ENCODE measurements at regions not wholly inside any gene's neighbourhood (a gene's known extent, or its start where the extent isn't known, plus 50 kb on each side); places are given as distances from the start of the nearest gene placed in this dataset.
"Not testable (repeated sequence)": the region's sequence is repeated elsewhere in the genome, so short reads cannot be mapped to it uniquely, and the experiment has no call there.

DNA sequence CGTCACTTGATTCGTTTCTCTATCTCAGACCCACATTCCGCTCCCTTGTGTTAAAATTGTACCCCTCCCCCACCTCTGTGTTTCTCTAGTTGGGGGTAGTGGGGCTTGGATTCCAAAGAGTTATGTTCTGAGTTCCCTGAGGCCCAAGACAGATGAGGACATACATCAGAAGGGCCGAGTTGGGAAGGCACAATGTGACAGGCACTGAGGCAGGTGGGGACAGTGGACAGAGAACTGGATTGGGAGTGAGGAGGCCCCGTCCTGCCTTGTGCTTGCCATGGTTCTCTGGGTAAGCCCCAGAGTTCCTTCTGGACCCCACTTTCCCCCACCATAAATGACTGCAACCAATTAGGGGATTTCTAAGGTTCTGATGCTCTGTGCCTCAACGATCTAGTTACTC lies 80.5 kb upstream of the ETV3 start:
- DNase-seq (ENCODE audit: low read depth) = no peak

DNA sequence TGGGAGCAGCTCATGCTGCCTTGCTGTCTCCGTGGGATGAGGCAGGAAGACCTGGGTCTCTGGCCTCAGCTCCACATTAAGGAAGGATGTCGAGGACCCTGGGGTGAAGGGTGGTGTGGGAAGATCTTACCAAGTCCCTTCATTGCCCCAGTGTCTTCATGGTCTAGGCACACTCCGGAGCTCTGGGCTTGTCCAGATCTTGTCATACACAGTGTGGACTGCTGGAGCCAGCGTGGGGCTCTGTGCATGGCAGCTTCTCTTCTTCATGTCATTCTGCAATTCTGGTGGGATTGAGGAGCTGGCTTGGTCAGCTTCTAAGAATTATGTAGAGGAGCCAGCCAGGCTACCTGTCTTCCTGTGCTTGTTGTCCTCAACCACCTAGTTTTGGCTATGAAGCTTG lies 79.3 kb upstream of the ETV3 start:
- DNase-seq (ENCODE audit: low read depth) = no peak

DNA sequence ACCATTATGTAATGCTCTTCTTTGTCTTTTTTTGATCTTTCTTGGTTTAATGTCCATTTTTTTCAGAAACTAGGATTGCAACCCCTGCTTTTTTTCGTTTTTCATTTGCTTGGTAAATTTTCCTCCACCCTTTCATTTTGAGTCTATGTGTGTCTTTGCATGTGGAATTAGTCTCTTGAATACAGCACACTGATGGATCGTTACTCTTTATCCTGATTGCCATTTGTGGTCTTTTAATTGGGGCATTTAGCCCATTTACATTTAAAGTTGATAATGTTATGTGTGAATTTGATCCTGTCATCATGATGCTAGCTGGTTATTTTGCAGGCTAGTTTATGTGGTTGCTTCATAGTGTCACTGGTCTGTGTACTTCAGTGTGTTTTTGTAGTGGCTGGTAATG lies 75.6 kb upstream of the ETV3 start:
- no peak for DNase-seq (ENCODE audit: low read depth)

DNA sequence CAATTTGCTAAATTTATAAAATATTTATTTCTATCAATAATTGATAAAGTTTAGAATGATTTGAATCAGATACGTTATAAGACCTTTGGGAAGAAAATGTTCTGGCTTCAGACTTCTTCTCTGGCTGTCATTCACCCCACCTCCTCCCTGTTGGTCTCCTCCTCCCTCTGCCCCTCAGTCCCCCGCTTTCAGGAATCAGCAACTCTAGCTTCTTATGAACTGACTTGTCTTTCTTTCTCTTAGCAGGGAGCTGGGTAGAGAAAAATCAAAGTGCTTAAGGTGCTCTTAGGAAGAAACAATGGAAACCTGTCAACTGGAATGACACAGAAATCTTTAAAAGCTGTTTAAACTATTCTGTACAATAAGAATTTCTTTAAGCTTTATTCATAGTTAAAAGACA lies 71.3 kb upstream of the ETV3 start:
- no peak for DNase-seq (ENCODE audit: low read depth)

DNA sequence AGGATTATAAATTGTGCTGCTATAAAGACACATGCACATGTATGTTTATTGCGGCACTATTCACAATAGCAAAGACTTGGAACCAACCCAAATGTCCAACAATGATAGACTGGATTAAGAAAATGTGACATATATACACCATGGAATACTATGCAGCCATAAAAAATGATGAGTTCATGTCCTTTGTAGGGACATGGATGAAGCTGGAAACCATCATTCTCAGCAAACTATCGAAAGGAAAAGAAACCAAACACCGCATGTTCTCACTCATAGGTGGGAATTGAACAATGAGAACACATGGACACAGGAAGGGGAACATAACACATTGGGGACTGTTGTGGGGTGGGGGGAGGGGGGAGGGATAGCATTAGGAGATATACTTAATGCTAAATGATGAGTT lies 67.8 kb upstream of the ETV3 start:
- DNase-seq (ENCODE audit: low read depth) = not testable (repeated sequence)

DNA sequence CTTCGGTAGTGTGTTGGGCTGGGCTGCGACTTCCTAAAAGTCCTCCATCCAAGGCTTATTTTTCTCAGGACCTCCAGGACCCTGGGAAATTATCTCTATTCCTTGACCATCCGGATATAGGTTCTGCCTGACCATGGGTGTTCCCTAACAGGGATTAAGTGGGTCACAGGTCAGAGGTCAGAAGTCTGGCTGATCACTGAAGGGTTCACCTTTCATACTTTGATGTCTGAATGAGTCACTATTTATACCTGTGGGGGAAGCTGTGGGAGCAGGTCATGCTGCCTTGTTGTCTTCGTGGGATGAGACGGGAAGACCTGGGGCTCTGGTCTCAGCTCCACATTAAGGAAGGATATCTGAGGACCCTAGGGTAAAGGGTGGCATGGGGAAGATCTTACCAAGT lies 65.0 kb upstream of the ETV3 start:
- no peak for DNase-seq (ENCODE audit: low read depth)

DNA sequence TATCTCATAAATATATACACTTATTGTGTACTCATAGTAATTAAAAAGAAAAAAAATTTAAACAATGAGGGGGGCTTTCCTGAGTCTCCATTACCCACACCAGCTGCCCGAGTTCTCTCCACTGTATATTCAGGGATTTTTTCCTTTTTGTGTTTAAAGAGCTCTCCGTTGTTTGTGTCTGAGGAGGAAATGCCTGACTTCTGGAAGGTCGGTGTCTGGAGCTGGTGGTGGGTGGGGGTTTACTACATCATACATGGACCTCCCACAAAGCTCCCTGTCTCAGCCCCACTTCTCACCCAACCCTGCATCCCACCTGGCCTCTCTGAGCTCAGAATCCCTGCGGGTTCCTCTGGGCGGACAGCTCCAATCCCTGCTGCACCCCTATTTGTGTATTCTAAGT lies 64.1 kb upstream of the ETV3 start:
- DNase-seq (ENCODE audit: low read depth) = no peak

DNA sequence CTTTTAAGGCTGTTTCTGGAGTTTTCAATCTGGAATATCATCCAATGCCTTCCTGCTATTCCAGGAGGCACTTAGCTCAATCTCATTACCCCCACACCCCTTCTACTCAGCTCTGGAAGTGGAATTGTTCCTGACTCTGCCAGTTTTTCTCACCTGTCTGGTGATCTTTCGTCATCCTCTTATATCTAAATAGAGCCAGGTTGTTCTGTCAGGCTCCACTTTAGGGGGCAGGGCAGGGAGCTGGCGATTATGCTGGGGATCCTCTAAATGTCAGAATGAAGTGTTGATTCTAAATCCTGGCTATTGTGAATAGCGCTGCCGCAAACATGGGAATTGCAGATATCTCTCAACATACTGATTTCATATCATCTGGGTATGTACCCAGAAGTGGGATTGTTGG lies 63.6 kb upstream of the ETV3 start:
- DNase-seq (ENCODE audit: low read depth) = no peak

DNA sequence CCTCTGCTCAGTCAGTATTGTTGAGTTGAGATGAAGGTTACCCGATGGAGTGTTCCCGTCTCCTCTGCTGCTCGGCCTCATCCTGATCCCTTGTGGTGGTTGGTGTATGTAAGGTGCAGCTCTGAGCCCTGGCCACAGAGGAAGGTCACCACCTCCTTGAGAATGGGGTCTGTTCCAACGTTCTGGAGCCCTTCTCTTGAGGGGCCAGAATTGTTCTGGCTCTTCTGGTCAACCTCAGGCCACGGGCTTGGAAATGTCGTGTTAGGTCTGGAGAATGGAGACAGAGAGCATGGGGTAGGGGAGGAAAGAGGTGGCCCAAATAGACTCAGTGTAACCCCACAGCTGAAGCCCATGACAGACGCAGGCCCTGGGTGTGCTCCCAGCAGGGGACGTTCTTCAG lies 62.3 kb upstream of the ETV3 start:
- no peak for DNase-seq (ENCODE audit: low read depth)

DNA sequence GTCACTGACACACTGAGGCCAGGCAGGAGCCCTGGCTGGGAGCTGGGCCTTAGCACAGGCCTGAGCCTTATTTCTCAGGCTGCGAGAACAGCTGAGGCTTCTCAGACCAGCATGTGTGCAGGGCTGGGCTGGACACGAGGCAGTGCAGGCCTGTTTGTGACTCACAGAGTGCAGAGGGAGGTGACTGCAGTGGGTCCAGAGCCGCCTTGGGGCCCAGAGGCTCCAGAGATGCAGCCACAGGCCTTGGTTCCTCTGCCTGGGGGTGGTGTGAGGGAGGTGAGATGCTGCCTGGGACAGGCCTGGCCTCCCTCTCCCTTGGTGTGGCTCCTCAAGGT lies 61.2 kb upstream of the ETV3 start:
- no peak for DNase-seq (ENCODE audit: low read depth)

DNA sequence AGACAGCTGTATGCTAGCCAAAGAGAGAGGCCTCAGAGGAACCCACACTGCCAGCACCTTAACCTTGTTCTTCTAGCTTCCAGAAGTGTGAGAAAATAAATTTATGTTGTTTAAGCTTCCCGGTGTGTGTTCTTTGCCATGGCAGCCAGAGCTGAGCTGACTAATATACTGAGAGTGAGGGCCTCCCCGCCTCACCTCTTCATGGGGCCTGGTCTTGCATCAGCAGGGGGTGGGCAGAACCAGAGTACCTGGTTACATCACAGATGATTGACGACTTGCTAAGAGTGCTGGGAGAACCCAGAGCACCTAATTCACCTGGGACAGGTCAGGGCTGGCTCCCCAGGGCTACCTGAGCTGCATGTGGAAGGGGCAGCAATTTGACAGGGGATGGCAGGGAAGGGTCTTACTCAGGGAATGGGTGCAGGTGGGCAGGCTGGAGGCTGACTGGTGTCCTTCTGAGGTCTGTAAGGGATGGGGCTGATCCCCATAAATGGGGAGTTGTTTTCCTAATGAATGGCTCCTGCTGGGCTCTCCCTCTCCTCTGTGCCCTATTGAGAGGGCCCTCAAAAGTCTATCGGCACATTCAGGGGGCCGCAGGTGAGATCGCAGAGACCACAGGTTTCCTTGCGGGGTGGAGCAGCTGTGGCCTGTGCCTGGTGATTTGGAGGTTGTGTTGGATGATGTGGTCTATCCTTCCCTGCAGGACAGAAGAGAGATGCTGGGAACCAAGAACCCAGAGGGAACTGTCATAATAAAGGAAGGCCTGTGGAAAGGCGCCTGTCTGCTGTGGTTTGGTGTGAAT lies 60.6 kb upstream of the ETV3 start:
- DNase-seq (ENCODE audit: low read depth) = no peak

DNA sequence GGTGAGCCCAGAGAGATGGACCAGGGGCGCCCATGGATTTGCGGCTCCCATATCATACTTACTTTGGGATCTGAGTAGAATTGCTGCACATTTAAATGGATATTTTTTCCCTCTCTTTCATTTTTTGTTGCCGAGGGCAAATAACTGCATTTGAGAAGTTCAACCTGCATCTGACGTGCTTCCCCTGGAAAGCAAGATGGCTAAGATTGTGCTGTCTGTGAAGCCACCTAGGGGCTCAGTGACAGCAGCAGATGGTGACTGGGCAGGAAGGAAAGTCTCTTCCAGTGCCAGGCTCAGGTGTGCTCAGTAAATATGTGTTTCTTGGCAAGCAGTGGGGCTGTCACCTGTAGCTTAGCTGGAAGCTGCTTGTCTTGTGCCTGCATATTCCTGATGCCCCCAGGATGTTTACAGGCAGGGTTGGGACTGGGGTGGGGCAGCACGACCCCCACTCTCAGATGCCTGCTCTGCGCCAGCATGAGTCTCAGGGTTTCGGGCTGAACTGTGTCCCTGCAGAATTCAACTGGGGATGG lies 59.8 kb upstream of the ETV3 start:
- no peak for DNase-seq (ENCODE audit: low read depth)

DNA sequence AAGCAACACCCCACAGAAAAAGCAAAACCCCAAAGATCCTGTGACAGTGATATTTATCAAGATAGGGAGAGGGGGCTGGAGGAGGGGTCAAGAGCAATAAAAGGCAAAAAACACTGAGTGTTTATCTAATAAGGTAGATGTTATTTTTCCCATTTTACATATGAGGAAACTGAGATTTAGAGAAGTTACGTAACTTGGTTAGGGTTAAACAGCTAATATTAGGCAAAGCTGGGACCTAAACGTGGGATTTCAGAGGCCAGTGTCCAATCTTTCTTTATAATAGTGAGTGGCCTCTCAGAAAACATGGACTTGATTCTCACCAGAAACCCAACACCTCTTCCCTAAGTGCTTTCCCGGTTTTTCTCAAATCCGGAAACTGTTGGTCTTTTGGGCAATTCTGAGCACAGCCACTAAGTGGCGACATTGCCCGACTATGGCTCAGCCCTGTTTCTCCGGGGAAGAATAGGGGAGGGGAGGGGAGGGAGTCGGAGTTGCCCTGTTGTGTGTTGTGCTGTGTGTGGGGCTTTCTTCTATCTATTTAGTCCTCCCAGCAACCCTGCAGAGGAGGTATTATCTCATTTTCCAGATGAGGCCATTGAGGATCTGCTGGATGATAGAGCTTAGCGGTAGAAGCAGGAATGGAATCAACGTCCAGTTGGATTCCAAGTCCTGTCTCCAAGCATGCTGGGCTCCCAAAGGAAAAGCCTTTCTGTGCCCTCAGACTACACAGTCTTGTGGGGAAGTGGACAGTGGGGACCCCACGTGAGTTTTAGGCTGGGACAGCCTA lies 58.7 kb upstream of the ETV3 start:
- not testable (repeated sequence) for DNase-seq (ENCODE audit: low read depth)

DNA sequence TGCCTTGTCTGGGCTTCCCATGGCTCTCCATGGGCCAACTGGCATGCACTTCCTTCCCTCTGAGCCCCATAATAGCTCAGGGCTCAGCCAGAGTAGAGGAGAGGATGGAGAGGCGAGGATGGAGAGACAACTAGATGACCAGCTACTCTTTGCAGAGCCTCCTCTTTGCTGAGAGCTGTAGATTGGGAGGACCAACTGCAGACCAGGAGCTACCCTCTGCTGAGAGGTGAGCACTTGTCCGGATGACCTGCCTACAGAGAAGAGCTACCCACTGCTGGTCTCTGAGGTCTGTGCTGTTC lies 58.0 kb upstream of the ETV3 start:
- no peak for DNase-seq (ENCODE audit: low read depth)

DNA sequence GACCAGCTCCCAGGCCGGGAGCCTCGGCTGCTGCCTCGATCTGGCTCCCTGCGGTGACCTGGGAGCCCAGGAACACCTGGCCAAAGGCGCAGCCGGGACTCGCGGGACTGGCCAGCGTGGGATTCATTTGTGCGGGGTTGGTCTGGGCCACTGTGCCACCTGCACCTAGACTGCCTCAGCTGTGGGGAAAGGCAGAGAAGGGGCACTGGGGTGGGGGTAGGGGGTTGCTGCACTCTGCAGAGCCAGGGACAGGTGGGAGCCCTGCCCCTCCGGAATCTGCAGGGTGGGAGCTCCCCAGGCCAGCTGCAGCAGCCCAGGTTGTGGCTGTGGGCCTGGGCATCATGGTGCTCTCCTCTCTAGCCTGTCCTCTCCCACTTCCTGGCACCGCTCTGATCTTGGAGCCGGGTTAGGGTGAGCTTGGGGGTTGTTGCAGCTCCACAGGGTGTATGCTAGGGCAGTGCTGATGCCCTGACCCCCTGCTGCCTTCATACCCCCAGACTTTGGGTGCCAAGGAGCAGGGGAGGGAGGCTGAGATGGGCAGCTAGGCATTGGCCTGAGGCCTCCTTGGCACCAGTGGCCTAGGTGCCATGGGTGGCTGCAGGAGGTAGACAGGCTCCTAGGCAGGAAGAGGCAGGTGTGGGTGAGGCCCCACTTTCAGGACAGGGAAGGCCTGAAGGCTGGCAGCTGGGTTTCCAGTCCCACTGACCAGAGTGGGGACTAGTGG lies 57.5 kb upstream of the ETV3 start:
- no peak for DNase-seq (ENCODE audit: low read depth)

DNA sequence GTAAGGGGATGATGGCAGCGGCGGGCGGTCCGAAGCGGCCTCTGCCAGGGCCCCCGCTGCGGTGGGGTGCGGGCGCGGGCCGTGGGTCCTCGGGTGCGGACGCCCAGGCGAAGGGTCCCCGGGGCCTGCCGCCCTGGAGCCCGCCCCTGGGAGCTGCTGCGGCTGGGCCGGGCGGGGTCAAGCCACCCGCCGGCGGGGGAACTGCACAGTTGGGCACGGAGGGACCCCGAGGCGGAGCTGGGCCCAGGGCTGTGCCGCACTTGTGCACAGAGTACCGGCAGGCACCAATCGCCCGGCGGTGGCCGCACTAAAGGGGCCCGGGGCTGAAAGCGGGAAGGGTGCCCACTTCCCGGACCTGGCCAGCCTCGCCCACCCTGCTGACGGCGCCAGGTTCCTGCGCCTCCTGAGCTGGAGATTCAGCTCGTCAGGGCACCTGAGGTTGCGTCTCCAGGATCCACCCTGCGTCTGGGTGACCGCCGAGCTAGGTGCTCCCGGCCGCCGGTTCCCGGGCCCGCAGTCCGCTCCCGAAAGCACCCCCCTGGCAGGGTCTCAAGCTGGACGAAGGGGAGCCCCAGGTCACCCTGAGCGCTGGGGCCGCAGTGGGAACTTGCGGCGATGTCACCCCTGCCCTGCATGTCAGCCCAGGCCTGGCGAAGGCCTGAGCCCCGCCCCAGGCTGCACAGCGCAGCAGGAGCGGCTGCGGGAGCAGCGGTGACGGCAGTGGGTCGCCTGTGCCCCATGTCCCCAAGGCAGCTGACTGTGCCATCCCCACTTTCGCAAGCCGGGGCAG lies 56.7 kb upstream of the ETV3 start:
- no peak for DNase-seq (ENCODE audit: low read depth)

DNA sequence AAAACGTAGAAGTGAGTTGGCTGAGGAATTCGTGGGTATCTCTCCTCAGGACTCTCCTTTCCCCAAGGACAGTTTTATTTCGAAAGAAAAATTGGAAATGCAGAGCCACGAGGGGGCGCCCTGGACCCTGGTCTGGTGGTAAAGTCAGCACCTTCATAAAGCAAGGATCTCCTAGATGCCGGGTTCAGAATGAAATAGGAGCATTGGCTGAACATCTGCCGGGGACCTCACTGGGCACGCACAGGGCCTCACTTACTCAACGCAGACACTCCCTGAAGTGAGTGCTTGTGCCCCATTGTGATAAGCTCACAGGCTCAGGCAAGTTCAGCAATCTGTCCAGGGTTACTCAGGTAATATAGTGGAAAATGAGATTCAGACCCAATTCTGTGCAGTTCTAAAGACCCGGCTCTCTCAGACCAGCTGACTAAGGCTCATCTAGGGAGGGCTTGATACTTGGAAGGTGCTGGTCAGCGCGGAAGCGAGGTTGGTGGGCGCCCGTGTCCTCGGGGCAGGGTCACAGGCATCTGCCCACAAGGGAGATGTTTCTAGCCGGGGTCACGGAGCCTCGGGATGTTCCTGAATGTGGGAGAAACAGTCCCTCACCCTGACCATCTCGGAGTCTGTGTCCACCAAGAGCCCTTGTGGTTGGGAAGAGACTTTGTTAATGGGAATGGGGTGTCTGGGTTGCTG lies 55.7 kb upstream of the ETV3 start:
- DNase-seq (ENCODE audit: low read depth) = peak; percentile 34

DNA sequence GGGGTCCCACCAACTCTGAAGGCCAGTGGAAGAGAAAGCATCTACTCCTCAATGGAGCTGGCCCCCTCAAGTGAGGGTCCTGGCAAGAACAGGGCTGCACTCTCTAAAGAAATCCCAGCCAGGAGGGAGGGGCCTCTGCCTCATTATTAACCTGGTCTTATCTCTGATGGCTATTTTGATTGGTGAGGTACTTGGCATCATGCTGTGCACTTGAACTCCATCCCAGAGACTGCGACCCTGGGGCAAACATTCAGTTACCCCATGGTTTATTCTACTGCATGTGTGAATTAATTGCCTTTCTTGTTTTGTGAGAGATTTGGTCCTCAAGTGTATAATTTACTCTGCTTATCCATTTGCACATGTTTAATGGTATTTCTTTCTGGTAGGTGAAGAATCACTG lies 55.0 kb upstream of the ETV3 start:
- DNase-seq (ENCODE audit: low read depth) = no peak

DNA sequence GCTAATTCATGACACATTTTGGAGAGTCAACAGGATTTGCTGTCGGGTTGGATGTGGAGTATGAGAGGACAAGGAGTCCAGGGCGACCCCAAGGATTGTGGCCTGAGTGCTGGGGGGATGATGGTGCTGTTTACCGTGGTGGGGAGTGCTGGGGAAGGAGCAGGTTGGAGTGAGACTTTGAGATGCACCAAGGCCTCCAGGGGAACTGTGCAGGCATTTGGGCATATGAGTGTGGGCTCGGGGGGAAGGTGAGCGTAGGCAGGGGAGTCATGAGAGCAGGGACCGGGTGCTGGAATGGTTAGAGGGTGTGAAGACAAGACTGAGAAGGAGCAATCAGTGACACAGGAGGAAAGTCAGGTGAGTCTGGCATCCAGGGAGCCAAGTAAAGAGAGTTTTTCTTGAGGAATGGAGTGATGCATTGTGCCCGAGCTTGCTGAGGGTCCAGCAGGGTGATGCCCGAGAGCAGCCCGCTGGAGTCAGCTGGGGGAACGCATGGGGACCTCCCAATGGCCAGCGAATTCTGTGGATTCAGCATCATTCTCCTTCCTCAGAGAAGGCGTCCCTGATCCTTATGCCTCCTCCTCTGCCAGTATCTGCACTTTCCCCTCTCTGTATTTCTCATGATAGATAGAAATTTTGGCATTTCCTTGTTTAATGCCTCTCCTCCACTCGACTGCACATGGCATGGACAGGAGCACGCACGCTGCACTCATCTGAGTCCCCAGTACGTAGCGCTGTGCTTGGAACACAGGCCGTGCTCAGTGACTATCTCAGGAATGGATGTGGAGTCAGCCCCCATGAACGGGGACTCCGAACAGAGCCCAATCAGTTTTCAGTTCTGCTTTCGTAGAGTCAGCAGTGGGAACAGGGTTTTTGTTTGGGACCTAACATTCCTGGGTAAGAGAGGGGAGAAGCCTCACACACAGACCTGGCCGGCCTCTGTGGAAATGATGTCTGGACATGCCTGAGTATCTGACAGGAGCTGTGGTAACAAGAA lies 52.1 kb upstream of the ETV3 start:
- no peak for DNase-seq (ENCODE audit: low read depth)

DNA sequence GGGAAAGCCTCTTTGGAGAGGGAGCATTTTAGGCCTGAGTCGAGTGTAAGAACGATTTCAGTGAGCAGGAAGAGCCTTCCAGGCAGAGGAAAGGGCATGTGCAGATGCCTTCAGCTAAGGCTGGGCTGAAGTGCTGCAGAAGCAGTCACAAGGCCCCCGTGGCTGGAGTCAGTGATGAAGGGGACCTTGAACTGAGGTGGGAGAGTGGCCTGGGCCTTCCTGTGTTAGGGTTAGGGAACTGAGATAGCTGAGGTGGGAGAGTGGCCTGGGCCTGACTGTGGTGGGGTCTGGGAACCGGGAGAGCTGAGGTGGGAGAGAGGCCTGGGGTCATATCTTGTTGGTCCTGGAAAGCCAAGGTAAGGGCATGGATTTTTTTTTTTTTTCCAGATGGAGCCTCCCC lies 50.9 kb upstream of the ETV3 start:
- DNase-seq (ENCODE audit: low read depth) = no peak
